HEK293 (cell line): ENCODE measurements at regions not wholly inside any gene's neighbourhood (a gene's known extent, or its start where the extent isn't known, plus 50 kb on each side); places are given as distances from the start of the nearest gene placed in this dataset.

Source experiments
- CTCF ChIP-seq: fragments of 450-650 bp; formaldehyde crosslinking; IDR thresholded peaks from 2 replicates; pipeline ENCODE4 v1.5.1; 2016; ENCODE audit warnings: missing biosample characterization, missing genetic modification characterization
- HOXA7 ChIP-seq: sonication (generic); formaldehyde crosslinking; IDR thresholded peaks from 2 replicates; pipeline ENCODE4 v1.8.1; 2022; ENCODE audit warnings: missing genetic modification reagents, borderline replicate concordance
- OVOL3 ChIP-seq: fragments of 450-650 bp; formaldehyde crosslinking; IDR thresholded peaks from 2 replicates; pipeline ENCODE4 v1.5.1; 2016; ENCODE audit warnings: missing biosample characterization, missing genetic modification characterization
- PBX3 ChIP-seq: sonication (generic); formaldehyde crosslinking; IDR thresholded peaks from 2 replicates; pipeline ENCODE4 v1.8.1; 2022; ENCODE audit warnings: mild to moderate bottlenecking, moderate library complexity, missing genetic modification reagents
- ZBTB20 ChIP-seq: fragments of 450-650 bp; formaldehyde crosslinking; IDR thresholded peaks from 2 replicates; pipeline ENCODE4 v1.5.1; 2016; ENCODE audit warnings: missing biosample characterization, missing genetic modification characterization
- ZNF175 ChIP-seq: fragments of 450-650 bp; formaldehyde crosslinking; IDR thresholded peaks from 2 replicates; pipeline ENCODE4 v1.5.1; 2016; ENCODE audit warnings: missing biosample characterization, missing genetic modification characterization
- ZNF239 ChIP-seq: fragments of 450-650 bp; formaldehyde crosslinking; IDR thresholded peaks from 2 replicates; pipeline ENCODE4 v1.5.1; 2016; ENCODE audit warnings: missing biosample characterization, missing genetic modification characterization
- ZNF341 ChIP-seq: fragments of 450-650 bp; formaldehyde crosslinking; IDR thresholded peaks from 2 replicates; pipeline ENCODE4; 2016; ENCODE audit warnings: low read depth, missing biosample characterization, missing genetic modification characterization
- ZNF37A ChIP-seq: fragments of 450-650 bp; IDR thresholded peaks from 2 replicates; pipeline ENCODE4 v1.5.1; 2018; ENCODE audit warnings: missing biosample characterization, missing genetic modification characterization
- ZNF558 ChIP-seq: fragments of 450-650 bp; formaldehyde crosslinking; IDR thresholded peaks from 2 replicates; pipeline ENCODE4 v1.5.1; 2016; ENCODE audit warnings: missing biosample characterization, missing genetic modification characterization
- ZSCAN30 ChIP-seq: fragments of 450-650 bp; IDR thresholded peaks from 2 replicates; pipeline ENCODE4 v1.5.1; 2018; ENCODE audit warnings: missing biosample characterization, mild to moderate bottlenecking, missing genetic modification characterization, moderate library complexity
- TF ChIP-seq, protein P1 (sequence below): fragments of 450-650 bp; formaldehyde crosslinking; IDR thresholded peaks from 2 replicates; pipeline ENCODE4 v1.5.1; 2016; ENCODE audit warnings: missing biosample characterization, missing genetic modification characterization
- TF ChIP-seq, protein P2 (sequence below): fragments of 450-650 bp; formaldehyde crosslinking; IDR thresholded peaks from 2 replicates; pipeline ENCODE4 v1.5.1; 2016; ENCODE audit warnings: missing biosample characterization, missing genetic modification characterization
- TF ChIP-seq, protein P3 (sequence below): fragments of 450-650 bp; formaldehyde crosslinking; IDR thresholded peaks from 2 replicates; pipeline ENCODE4 v1.5.1; 2016; ENCODE audit warnings: missing biosample characterization, missing genetic modification characterization

DNA sequence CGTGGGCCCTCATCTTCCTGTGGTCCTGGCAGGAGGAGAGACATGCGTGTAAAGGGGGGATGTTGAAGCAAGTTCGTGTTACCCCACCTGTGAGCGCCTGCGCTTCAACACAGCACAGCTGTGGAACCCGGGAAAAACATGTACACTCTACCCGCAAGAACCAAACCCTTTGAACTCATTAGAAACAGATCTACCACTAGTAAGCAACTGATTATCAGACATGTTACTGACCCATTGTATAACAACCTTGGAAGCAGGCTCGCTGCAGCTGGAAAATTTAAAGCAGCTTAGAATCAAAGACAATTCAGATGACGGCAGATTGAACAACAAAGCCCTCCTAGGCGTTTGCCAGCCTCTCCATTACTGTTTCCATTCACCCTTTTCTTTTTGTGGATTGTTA is 771.7 kb upstream of the SALL3 start:
- TF ChIP-seq, protein P1, sequence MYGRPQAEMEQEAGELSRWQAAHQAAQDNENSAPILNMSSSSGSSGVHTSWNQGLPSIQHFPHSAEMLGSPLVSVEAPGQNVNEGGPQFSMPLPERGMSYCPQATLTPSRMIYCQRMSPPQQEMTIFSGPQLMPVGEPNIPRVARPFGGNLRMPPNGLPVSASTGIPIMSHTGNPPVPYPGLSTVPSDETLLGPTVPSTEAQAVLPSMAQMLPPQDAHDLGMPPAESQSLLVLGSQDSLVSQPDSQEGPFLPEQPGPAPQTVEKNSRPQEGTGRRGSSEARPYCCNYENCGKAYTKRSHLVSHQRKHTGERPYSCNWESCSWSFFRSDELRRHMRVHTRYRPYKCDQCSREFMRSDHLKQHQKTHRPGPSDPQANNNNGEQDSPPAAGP, result no peak
- TF ChIP-seq ZNF37A (tag by site-specific recombination), result no peak
- TF ChIP-seq ZNF175 (tag by site-specific recombination), result no peak
- TF ChIP-seq, protein P2, sequence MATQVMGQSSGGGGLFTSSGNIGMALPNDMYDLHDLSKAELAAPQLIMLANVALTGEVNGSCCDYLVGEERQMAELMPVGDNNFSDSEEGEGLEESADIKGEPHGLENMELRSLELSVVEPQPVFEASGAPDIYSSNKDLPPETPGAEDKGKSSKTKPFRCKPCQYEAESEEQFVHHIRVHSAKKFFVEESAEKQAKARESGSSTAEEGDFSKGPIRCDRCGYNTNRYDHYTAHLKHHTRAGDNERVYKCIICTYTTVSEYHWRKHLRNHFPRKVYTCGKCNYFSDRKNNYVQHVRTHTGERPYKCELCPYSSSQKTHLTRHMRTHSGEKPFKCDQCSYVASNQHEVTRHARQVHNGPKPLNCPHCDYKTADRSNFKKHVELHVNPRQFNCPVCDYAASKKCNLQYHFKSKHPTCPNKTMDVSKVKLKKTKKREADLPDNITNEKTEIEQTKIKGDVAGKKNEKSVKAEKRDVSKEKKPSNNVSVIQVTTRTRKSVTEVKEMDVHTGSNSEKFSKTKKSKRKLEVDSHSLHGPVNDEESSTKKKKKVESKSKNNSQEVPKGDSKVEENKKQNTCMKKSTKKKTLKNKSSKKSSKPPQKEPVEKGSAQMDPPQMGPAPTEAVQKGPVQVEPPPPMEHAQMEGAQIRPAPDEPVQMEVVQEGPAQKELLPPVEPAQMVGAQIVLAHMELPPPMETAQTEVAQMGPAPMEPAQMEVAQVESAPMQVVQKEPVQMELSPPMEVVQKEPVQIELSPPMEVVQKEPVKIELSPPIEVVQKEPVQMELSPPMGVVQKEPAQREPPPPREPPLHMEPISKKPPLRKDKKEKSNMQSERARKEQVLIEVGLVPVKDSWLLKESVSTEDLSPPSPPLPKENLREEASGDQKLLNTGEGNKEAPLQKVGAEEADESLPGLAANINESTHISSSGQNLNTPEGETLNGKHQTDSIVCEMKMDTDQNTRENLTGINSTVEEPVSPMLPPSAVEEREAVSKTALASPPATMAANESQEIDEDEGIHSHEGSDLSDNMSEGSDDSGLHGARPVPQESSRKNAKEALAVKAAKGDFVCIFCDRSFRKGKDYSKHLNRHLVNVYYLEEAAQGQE (tag by site-specific recombination), result no peak
- TF ChIP-seq CTCF (tag by site-specific recombination), result no peak
- TF ChIP-seq, protein P3, sequence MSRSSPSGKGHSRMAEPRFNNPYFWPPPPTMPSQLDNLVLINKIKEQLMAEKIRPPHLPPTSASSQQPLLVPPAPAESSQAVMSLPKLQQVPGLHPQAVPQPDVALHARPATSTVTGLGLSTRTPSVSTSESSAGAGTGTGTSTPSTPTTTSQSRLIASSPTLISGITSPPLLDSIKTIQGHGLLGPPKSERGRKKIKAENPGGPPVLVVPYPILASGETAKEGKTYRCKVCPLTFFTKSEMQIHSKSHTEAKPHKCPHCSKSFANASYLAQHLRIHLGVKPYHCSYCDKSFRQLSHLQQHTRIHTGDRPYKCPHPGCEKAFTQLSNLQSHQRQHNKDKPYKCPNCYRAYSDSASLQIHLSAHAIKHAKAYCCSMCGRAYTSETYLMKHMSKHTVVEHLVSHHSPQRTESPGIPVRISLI (tag by site-specific recombination), result no peak
- no peak for TF ChIP-seq ZBTB20 (tag by site-specific recombination)
- TF ChIP-seq OVOL3, result no peak
- no peak for TF ChIP-seq HOXA7 (CRISPR knock-in tag)
- TF ChIP-seq ZNF341 (tag by site-specific recombination), result no peak
- TF ChIP-seq ZNF239 (tag by site-specific recombination), result no peak
- TF ChIP-seq ZNF558 (tag by site-specific recombination), result no peak
- TF ChIP-seq ZSCAN30 (tag by site-specific recombination), result no peak
- TF ChIP-seq PBX3 (CRISPR knock-in tag), result no peak
